ENCODE measurements at regions not wholly inside any gene's neighbourhood (a gene's known extent, or its start where the extent isn't known, plus 50 kb on each side); places are given as distances from the start of the nearest gene placed in this dataset.

GRCh38 chr13:58083064-58083463 is 451.5 kb downstream of the PCDH17 start:
- FAIRE-seq = no peak
- Histone ChIP-seq H3K9me3 (ENCODE audit: insufficient read depth, low read depth, low read length) (no peaks in the 10 kb centered on the region), H3K27ac (ENCODE audit: low read depth, low read length) (no peak overlapping the region), H3K4me3 (ENCODE audit: insufficient read depth, low read depth, low read length) (no peak overlapping the region), H3K4me1 (ENCODE audit: insufficient read depth, low read length) (no peaks in the 10 kb centered on the region), H2AFZ (ENCODE audit: low read depth, low read length) (no peak overlapping the region), H3K4me2 (ENCODE audit: low read length) (no peak overlapping the region), H3K9ac (ENCODE audit: low read length) (no peak overlapping the region), H3K36me3 (ENCODE audit: insufficient read depth, low read length) (no peaks in the 10 kb centered on the region), H4K20me1 (ENCODE audit: insufficient read depth, low read length) (no peaks in the 10 kb centered on the region), H3K79me2 (ENCODE audit: insufficient read depth, low read length) (no peaks in the 10 kb centered on the region), H3K27me3 (ENCODE audit: insufficient read depth, low read length) (no peaks in the 10 kb centered on the region)
- no peak for DNase-seq (ENCODE audit: low read depth)
- Mint-ChIP-seq H3K4me1 (ENCODE audit: low read depth, unreplicated experiment) (peaks cover 21% of the 10 kb centered on the region), H3K27ac (ENCODE audit: unreplicated experiment) (no peak overlapping the region), H3K4me3 (ENCODE audit: unreplicated experiment) (no peak overlapping the region), H3K9me3 (ENCODE audit: unreplicated experiment) (no peaks in the 10 kb centered on the region), H3K36me3 (ENCODE audit: low read depth, unreplicated experiment) (no peaks in the 10 kb centered on the region), H3K27me3 (ENCODE audit: low read depth, unreplicated experiment) (no peaks in the 10 kb centered on the region)
- TF ChIP-seq CTCF (IDR thresholded peaks at IDR 0.05; ENCODE audit: insufficient read depth, low read depth, low read length) (no peak), EZH2 (IDR thresholded peaks at IDR 0.05; ENCODE audit: insufficient read depth, low read length) (no peak)

- Histone ChIP-seq H3K27ac (ENCODE audit: low read depth, low read length) (no peak overlapping the region), H2AFZ (ENCODE audit: low read depth, low read length) (no peak overlapping the region), H3K36me3 (ENCODE audit: insufficient read depth, low read length) (no peaks in the 10 kb centered on the region), H3K4me2 (ENCODE audit: low read length) (no peak overlapping the region), H3K27me3 (ENCODE audit: insufficient read depth, low read length) (no peaks in the 10 kb centered on the region), H3K9ac (ENCODE audit: low read length) (no peak overlapping the region), H3K4me1 (ENCODE audit: insufficient read depth, low read length) (no peaks in the 10 kb centered on the region), H3K79me2 (ENCODE audit: insufficient read depth, low read length) (no peaks in the 10 kb centered on the region), H3K9me3 (ENCODE audit: insufficient read depth, low read depth, low read length) (no peaks in the 10 kb centered on the region), H4K20me1 (ENCODE audit: insufficient read depth, low read length) (no peaks in the 10 kb centered on the region), H3K4me3 (ENCODE audit: insufficient read depth, low read depth, low read length) (no peak overlapping the region)
- Mint-ChIP-seq H3K9me3 (ENCODE audit: unreplicated experiment) (no peaks in the 10 kb centered on the region), H3K27me3 (ENCODE audit: low read depth, unreplicated experiment) (peaks cover 2% of the 10 kb centered on the region), H3K27ac (ENCODE audit: unreplicated experiment) (peak overlapping the region; percentile 16), H3K4me1 (ENCODE audit: low read depth, unreplicated experiment) (peaks cover 21% of the 10 kb centered on the region), H3K36me3 (ENCODE audit: low read depth, unreplicated experiment) (no peaks in the 10 kb centered on the region), H3K4me3 (ENCODE audit: unreplicated experiment) (no peak overlapping the region)
- DNase-seq (ENCODE audit: low read depth) (no peak), FAIRE-seq (no peak)
- TF ChIP-seq CTCF (IDR thresholded peaks at IDR 0.05; ENCODE audit: insufficient read depth, low read depth, low read length) (no peak), EZH2 (IDR thresholded peaks at IDR 0.05; ENCODE audit: insufficient read depth, low read length) (no peak)
Observed at GRCh38 chr13:58085274-58085673, 453.7 kb downstream of the PCDH17 start.

- Histone ChIP-seq H3K4me3 (ENCODE audit: insufficient read depth, low read depth, low read length) (no peak overlapping the region), H3K4me2 (ENCODE audit: low read length) (no peak overlapping the region), H3K79me2 (ENCODE audit: insufficient read depth, low read length) (no peaks in the 10 kb centered on the region), H3K27me3 (ENCODE audit: insufficient read depth, low read length) (no peaks in the 10 kb centered on the region), H3K4me1 (ENCODE audit: insufficient read depth, low read length) (no peaks in the 10 kb centered on the region), H3K36me3 (ENCODE audit: insufficient read depth, low read length) (no peaks in the 10 kb centered on the region), H3K9ac (ENCODE audit: low read length) (no peak overlapping the region), H2AFZ (ENCODE audit: low read depth, low read length) (no peak overlapping the region), H3K9me3 (ENCODE audit: insufficient read depth, low read depth, low read length) (no peaks in the 10 kb centered on the region), H4K20me1 (ENCODE audit: insufficient read depth, low read length) (no peaks in the 10 kb centered on the region), H3K27ac (ENCODE audit: low read depth, low read length) (no peak overlapping the region)
- Mint-ChIP-seq H3K36me3 (ENCODE audit: low read depth, unreplicated experiment) (no peaks in the 10 kb centered on the region), H3K9me3 (ENCODE audit: unreplicated experiment) (no peaks in the 10 kb centered on the region), H3K4me1 (ENCODE audit: low read depth, unreplicated experiment) (peaks cover 17% of the 10 kb centered on the region), H3K27me3 (ENCODE audit: low read depth, unreplicated experiment) (peaks cover 2% of the 10 kb centered on the region), H3K4me3 (ENCODE audit: unreplicated experiment) (no peak overlapping the region), H3K27ac (ENCODE audit: unreplicated experiment) (peak overlapping the region; percentile 16)
- no peak for TF ChIP-seq CTCF (IDR thresholded peaks at IDR 0.05; ENCODE audit: insufficient read depth, low read depth, low read length)
- TF ChIP-seq EZH2 (IDR thresholded peaks at IDR 0.05; ENCODE audit: insufficient read depth, low read length) = no peak
- DNase-seq (ENCODE audit: low read depth) = peak; percentile 73
- FAIRE-seq = no peak
Observed at GRCh38 chr13:58085819-58086218, 454.3 kb downstream of the PCDH17 start.
